Activated T-helper 1 cell treated with anti-CD3 and anti-CD28 coated beads, Interleukin-12 subunit alpha, Interleukin-12 subunit beta, Interleukin-2, Interleukin-4 antibody, amounts not matched to agents 30 ng/mL and 10 ng/mL and 1 ng/mL, durations not matched to agents 14 hours and 24 hours and 36 hours (primary cell): ENCODE measurements at regions not wholly inside any gene's neighbourhood (a gene's known extent, or its start where the extent isn't known, plus 50 kb on each side); places are given as distances from the start of the nearest gene placed in this dataset.

Experiments
- DNase-seq: peaks from one replicate; pipeline ENCODE4 v3.0.0; 2021; ENCODE audit warnings: low spot score
- H3K27ac Mint-ChIP-seq: one replicate; pipeline ENCODE4 v1.8.0; 2021; ENCODE audit warnings: mild to moderate bottlenecking, mixed read lengths
- H3K27me3 Mint-ChIP-seq: one replicate; pipeline ENCODE4 v1.8.0; 2022; ENCODE audit warnings: mild to moderate bottlenecking, moderate library complexity, mixed read lengths; ENCODE audit not compliant: insufficient read depth
- H3K36me3 Mint-ChIP-seq: one replicate; pipeline ENCODE4 v1.8.0; 2021; ENCODE audit warnings: low read depth, mixed read lengths
- H3K4me1 Mint-ChIP-seq: one replicate; pipeline ENCODE4 v1.8.0; 2021; ENCODE audit warnings: low read depth, mixed read lengths
- H3K4me3 Mint-ChIP-seq: one replicate; pipeline ENCODE4 v1.8.0; 2021; ENCODE audit warnings: mild to moderate bottlenecking, moderate library complexity, mixed read lengths
- H3K9me3 Mint-ChIP-seq: one replicate; pipeline ENCODE4 v1.8.0; 2021; ENCODE audit warnings: mixed read lengths
- intact Hi-C: fragments of 100-400 bp; cut with micrococcal nuclease; formaldehyde crosslinking; loops from one replicate; pipeline ENCODE4 v1.15.1; 2024

DNA sequence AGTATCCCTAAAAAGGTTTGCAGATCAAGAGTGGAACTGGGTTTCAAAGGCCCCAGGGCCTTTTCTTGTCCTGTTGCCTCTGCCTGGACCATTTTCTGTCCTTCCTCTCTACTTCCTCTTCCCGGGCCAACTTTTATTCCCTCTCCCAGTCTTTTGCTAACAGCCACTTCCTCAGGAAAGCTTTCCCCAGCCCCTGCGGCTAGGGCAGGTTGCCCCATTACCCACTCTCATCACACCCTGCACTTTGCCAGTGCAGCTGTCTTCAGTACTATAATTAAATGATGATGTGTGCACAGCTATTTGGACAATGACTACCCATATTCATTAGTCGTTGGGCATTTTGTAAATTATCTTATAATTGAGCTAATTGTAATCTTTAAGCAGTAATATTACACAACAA lies 150.5 kb upstream of the THBS1 start:
- intact Hi-C loops: no loop called here

DNA sequence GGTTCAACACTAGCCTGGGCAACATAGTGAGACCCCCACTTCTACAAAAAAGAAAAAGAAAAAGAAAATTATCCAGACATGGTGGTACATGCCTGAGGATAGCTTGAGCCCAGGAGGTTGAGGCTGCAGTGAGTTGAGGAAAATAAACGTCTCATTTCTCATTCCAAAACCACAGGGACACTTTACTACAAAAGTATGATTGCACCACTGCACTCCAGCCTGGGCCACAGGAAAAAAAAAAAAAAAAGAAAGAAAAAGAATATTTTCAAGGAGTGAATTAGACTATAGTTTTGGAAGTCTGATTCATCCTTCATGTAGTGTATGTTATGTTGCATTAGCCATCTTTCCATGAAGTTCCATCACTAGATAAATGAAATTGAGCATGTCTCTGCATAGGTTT lies 149.5 kb upstream of the THBS1 start:
- H3K4me1 Mint-ChIP-seq: peaks cover 19% of the 10 kb centered on the region
- H3K27me3 Mint-ChIP-seq: peaks cover 32% of the 10 kb centered on the region
- intact Hi-C loops: no loop called here
- H3K36me3 Mint-ChIP-seq: no peaks in the 10 kb centered on the region
- H3K9me3 Mint-ChIP-seq: peaks cover 3% of the 10 kb centered on the region
- H3K4me3 Mint-ChIP-seq: no peak overlapping the region
- DNase-seq: no peak
- H3K27ac Mint-ChIP-seq: no peak overlapping the region

More for the DNA sequence above, 150.5 kb upstream of the THBS1 start:
- H3K27me3 Mint-ChIP-seq: peaks cover 32% of the 10 kb centered on the region
- H3K4me3 Mint-ChIP-seq: no peak overlapping the region
- peaks cover 3% of the 10 kb centered on the region for H3K9me3 Mint-ChIP-seq
- H3K27ac Mint-ChIP-seq: no peak overlapping the region
- H3K36me3 Mint-ChIP-seq: no peaks in the 10 kb centered on the region
- DNase-seq: no peak
- peaks cover 19% of the 10 kb centered on the region for H3K4me1 Mint-ChIP-seq

DNA sequence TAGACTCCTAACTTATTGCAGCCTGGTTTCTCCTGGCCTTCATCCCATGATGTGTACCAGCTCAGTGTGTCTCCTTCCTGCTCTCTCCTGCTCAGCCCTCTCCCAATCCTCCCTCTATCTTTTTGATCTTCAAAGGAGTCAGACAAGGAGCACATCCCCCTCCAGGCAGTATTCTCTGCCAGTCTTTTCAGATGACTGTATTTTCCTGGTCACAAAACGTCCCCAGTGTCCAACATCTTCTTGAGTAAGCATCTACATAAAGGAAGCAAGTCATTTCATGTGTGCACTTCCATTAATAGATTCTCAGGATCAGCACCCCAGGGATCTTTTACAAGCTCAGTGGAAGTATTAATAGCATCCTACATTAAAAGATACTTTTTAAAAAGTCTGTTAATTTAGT lies 148.9 kb upstream of the THBS1 start:
- intact Hi-C loops: no loop called here
- peaks cover 12% of the 10 kb centered on the region for H3K4me1 Mint-ChIP-seq
- H3K27ac Mint-ChIP-seq: no peak overlapping the region
- DNase-seq: no peak
- peaks cover 27% of the 10 kb centered on the region for H3K27me3 Mint-ChIP-seq
- no peaks in the 10 kb centered on the region for H3K36me3 Mint-ChIP-seq
- H3K4me3 Mint-ChIP-seq: no peak overlapping the region
- peaks cover 1% of the 10 kb centered on the region for H3K9me3 Mint-ChIP-seq

DNA sequence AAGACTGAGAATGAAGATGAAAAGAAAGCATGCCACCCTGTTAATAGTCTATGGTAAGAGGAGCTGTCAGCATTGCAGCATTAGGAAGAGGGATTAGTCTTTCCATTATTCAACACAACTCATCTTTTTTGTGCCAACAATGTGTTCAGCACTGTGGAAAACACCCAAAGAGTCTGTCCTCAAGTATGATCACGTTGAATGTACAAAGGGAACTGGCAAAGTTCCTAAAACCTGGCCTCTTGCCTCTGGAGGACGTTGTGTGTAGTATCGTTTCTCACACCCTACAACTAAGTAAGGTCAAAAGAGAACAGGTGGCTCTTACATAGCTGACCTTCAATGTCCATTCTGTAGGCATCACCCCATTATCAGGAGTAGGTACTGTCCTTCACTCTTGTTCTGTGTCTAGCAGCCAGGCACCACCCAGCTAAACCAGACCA lies 147.9 kb upstream of the THBS1 start:
- peaks cover 23% of the 10 kb centered on the region for H3K27me3 Mint-ChIP-seq
- H3K4me1 Mint-ChIP-seq: peaks cover 3% of the 10 kb centered on the region
- H3K9me3 Mint-ChIP-seq: no peaks in the 10 kb centered on the region
- intact Hi-C loops: no loop called here
- H3K4me3 Mint-ChIP-seq: no peak overlapping the region
- H3K27ac Mint-ChIP-seq: no peak overlapping the region
- no peak for DNase-seq
- H3K36me3 Mint-ChIP-seq: no peaks in the 10 kb centered on the region

DNA sequence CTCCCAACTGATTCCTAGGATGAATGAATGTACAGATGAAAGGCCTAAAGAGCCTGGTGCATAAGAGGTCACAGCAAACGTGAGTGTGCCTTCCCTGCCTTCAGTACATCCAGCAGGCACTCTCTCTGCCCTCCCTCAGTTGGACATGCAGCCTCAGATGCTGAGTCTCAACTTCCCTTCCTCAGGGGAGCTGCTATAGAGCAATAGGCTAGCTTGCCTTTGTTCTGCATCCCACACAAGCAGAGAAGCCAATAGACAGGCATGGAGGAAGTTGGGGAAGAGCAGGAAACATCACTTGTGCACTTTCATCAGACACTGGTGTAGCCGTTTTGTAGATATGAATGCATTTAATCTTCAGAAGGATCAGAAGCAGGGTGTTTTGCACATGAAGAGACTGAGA lies 147.5 kb upstream of the THBS1 start:
- peaks cover 19% of the 10 kb centered on the region for H3K27me3 Mint-ChIP-seq

DNA sequence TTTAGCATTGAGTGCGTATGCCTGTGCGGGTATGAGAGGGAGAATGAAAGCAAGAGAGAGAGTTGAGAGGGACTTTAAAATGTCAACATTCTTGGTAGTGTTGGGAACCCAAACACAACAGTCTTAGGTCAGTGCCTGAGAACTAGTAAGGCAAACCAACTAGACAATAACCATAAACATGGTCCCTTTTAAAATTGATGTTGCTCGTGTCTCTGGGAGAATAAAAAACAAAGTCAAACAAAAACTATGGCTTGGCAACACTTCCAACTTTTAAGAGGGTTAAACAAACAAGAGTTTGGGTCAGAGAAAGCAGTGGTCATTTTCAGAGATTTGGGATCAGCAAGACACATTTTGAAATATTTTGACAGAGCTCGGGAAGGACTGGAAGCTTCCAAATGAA lies 146.7 kb upstream of the THBS1 start:
- Mint-ChIP-seq H3K27me3 (peaks cover 15% of the 10 kb centered on the region), H3K36me3 (no peaks in the 10 kb centered on the region), H3K9me3 (no peaks in the 10 kb centered on the region), H3K4me1 (no peaks in the 10 kb centered on the region), H3K27ac (no peak overlapping the region), H3K4me3 (no peak overlapping the region)
- DNase-seq: no peak
- intact Hi-C loops: no loop called here

More for the DNA sequence above, 147.5 kb upstream of the THBS1 start:
- Mint-ChIP-seq H3K27ac (no peak overlapping the region), H3K4me3 (no peak overlapping the region), H3K9me3 (no peaks in the 10 kb centered on the region), H3K4me1 (no peaks in the 10 kb centered on the region), H3K36me3 (no peaks in the 10 kb centered on the region)
- intact Hi-C loops: no loop called here
- no peak for DNase-seq

DNA sequence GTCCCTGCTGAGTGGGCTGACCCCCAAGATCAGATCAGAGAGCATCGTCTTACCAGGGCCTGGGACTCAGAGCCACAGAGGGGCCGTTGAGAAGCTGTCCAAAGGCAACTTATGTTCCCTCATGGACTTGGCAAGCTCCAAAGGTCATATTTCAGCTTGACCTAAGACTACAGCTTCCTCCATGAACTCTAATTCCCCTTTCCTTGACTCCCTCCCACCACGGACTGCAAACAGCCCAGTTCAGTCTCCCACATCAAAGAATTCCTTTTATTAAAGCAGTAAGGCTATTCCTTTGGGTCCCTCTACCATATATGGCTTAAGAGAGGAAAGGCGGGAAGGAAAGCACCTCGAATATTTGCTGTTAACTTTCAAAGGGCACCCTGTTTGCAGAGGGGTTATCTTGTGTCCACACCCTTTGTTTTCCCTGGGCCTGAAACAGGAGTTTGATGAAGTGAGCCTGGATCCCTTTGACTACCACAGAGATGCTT lies 146.1 kb upstream of the THBS1 start:
- H3K4me1 Mint-ChIP-seq: no peaks in the 10 kb centered on the region
- DNase-seq: no peak
- peaks cover 15% of the 10 kb centered on the region for H3K27me3 Mint-ChIP-seq
- no peak overlapping the region for H3K27ac Mint-ChIP-seq
- no peaks in the 10 kb centered on the region for H3K9me3 Mint-ChIP-seq
- H3K36me3 Mint-ChIP-seq: no peaks in the 10 kb centered on the region
- no peak overlapping the region for H3K4me3 Mint-ChIP-seq
- intact Hi-C loops: no loop called here

DNA sequence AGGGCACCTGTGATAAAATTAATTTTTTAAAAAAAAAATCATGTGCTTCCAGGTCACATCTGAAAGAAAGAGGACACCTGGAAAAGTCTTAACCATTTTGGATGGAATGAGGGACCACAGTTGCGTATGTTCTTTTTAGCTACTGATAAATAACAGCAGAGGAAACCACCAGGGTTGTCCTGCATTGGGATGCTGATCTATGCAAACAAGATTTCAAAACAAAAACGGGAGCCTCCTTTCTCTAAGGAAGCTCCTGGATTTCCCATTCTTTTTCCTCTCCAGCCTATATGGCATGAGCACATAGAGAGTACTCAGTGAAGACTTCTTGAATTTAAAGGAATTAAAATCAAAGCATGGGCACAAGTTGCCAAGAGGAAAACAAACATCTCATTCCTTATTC lies 145.6 kb upstream of the THBS1 start:
- Mint-ChIP-seq H3K9me3 (no peaks in the 10 kb centered on the region), H3K36me3 (no peaks in the 10 kb centered on the region), H3K4me1 (no peaks in the 10 kb centered on the region), H3K27ac (no peak overlapping the region), H3K4me3 (no peak overlapping the region), H3K27me3 (peaks cover 15% of the 10 kb centered on the region)
- no peak for DNase-seq
- intact Hi-C loops: no loop called here

DNA sequence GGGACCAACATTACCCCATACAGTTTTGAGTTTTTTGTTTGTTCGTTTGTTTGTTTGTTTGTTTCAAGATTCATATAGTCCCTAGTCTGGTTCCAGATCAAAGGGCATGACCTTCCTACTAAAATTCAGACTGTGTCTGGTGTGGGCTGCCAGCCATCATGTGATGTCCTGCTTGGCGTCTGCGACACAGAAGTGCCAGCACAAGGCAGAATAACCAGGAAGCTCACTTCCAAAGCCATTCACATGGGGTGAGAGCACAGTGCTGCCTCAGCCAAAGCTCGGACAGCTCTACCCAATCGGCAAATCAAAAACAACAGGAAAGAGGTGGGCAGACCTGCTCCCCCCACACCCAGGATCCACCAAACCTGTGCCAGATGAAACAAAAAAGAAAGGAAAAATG lies 142.6 kb upstream of the THBS1 start:
- intact Hi-C loops: no loop called here
- no peaks in the 10 kb centered on the region for H3K36me3 Mint-ChIP-seq
- no peak overlapping the region for H3K4me3 Mint-ChIP-seq
- H3K27ac Mint-ChIP-seq: no peak overlapping the region
- H3K27me3 Mint-ChIP-seq: peaks cover 9% of the 10 kb centered on the region
- H3K4me1 Mint-ChIP-seq: no peaks in the 10 kb centered on the region
- H3K9me3 Mint-ChIP-seq: no peaks in the 10 kb centered on the region
- DNase-seq: no peak

DNA sequence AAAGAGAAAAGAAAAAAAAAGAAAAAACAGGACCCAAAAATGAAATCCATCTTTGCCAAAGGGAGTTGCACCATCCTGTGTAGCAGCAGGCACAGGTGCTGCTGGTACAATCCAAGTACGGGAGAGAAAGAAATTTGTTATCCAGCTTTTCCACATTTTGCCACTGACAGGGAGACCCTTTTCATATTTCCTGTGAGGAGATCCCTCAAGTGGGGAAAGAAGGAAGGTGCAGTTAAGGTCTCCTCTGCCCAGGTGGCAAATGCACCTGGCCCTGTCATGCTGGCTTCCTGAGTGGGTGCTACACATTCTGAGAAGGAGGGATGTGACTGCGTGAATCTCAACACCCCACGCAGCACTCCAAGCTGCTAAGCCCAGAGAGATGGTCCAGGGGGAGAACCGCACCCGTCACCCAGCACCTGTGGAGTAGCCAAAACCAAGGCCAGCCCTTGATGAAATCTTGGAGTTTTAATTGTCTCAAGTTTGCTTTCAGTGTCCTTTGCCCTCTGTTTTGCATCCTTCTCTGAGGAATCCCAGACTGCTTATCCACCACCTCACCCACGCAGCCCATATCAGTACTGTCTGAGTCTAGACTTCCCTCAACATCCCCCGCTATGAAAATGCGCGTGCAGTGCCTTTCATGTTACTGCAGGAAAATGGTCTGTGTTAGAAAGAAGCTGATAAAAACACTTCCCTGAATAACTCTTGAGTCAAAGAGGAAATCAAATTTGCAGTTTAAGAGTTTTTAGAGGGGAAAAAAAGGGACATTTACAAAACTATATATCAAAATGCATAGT lies 141.9 kb upstream of the THBS1 start:
- peaks cover 7% of the 10 kb centered on the region for H3K27me3 Mint-ChIP-seq

DNA sequence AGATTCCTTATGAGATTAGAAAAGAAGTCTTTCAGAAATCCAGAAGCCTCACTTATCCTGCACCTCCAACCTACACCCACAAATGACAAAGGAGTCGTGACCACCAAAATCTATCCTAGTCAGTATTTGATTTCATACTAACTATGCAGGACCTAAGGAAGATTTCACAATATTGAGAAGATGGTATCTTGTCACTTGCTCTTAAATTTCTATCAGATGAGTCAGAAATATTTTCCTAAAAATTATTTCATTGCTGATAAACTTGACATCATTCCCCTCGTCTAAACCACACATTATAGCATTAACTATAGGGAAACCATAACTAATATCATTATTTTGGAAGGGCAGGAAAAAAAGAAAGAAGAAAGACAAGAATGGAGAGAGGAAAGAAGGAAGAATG lies 138.0 kb upstream of the THBS1 start:
- intact Hi-C loops: no loop called here
- H3K27me3 Mint-ChIP-seq: peaks cover 6% of the 10 kb centered on the region

More for the DNA sequence above, 141.9 kb upstream of the THBS1 start:
- H3K9me3 Mint-ChIP-seq: no peaks in the 10 kb centered on the region
- H3K36me3 Mint-ChIP-seq: no peaks in the 10 kb centered on the region
- intact Hi-C loops: no loop called here
- no peak overlapping the region for H3K27ac Mint-ChIP-seq
- no peaks in the 10 kb centered on the region for H3K4me1 Mint-ChIP-seq
- H3K4me3 Mint-ChIP-seq: no peak overlapping the region
- DNase-seq: no peak

DNA sequence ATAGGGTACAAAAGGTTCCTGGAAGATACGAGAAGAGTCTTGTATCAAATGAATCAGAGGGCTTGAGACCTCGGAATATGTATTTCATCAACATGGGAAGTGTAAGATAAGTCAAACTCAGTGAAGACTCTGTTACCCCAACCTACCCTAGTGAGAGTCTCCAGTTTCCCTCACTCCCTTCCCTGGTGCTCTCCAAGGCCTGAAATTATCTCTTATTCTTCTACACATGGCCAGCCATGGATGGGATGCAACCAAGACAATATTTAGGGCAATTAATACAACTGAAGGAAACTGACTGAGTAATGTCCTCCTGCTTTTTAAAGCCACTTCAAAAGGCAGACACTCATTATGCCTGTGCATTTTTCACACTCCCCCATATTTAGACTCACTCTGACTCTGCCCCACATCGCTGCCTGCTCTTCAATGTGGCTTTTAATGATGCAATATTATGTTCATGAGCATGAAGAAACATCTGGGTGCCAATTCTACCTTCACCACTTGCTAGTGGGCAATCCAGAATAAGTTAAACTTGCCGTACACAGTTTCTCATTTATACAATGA lies 137.1 kb upstream of the THBS1 start:
- H3K27ac Mint-ChIP-seq: no peak overlapping the region
- intact Hi-C loops: no loop called here
- no peaks in the 10 kb centered on the region for H3K36me3 Mint-ChIP-seq
- H3K27me3 Mint-ChIP-seq: peaks cover 3% of the 10 kb centered on the region
- H3K4me1 Mint-ChIP-seq: no peaks in the 10 kb centered on the region
- H3K9me3 Mint-ChIP-seq: no peaks in the 10 kb centered on the region
- no peak for DNase-seq
- H3K4me3 Mint-ChIP-seq: no peak overlapping the region

More for the DNA sequence above, 138.0 kb upstream of the THBS1 start:
- Mint-ChIP-seq H3K36me3 (no peaks in the 10 kb centered on the region), H3K4me3 (no peak overlapping the region), H3K4me1 (no peaks in the 10 kb centered on the region), H3K27ac (no peak overlapping the region), H3K9me3 (no peaks in the 10 kb centered on the region)
- no peak for DNase-seq

DNA sequence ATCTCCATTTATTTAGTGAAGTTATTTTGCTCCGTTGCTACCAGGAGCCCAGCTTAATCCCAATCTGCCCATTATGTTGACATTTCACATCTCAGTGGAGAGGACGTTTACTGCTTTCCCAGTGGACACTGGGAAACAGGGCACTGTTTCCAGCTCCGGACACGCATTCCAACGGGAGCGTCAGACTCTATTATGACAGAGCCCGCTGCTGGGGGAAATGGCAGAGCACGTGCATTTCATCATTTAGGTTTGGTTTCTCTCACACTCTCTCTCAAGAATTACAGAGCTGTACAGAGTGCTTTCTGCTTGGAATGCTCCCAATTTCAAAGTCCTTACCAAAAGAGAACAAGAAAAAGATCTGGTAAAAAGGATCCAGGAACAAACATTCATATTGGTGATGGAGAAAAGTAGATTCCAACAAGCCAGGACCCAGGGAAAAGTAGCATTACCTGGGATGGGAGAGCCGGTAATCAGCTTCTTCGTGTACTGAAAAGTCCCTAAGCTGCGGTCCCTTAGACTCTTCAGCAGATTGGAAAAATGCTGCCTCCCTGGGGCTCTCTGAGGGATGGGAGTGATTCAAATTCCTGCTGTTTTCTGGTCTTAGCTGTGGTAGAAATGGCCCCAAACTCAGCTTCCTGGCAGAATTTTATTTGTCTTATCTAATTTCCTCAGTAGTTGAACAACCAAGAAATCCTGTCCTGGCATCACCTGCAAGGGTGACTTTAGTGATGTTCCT lies 136.0 kb upstream of the THBS1 start:
- no peak overlapping the region for H3K27ac Mint-ChIP-seq
- no peaks in the 10 kb centered on the region for H3K36me3 Mint-ChIP-seq
- H3K4me3 Mint-ChIP-seq: no peak overlapping the region
- H3K4me1 Mint-ChIP-seq: no peaks in the 10 kb centered on the region
- no peak for DNase-seq
- intact Hi-C loops: no loop called here
- H3K27me3 Mint-ChIP-seq: peaks cover 3% of the 10 kb centered on the region
- peaks cover under 1% of the 10 kb centered on the region for H3K9me3 Mint-ChIP-seq
